ENCODE measurements at regions not wholly inside any gene's neighbourhood (a gene's known extent, or its start where the extent isn't known, plus 50 kb on each side); places are given as distances from the start of the nearest gene placed in this dataset.

- no peak for TF ChIP-seq CTCF (IDR thresholded peaks at IDR 0.05)
- no peak for TF ChIP-seq POLR2A (IDR thresholded peaks at IDR 0.05; ENCODE audit: low read depth)
- no peak for TF ChIP-seq POLR2AphosphoS5 (IDR thresholded peaks at IDR 0.05)
- no peak for TF ChIP-seq EP300 (IDR thresholded peaks at IDR 0.05)
Measured at GRCh38 chr16:47939680-47940079, 216.1 kb downstream of the ABCC12 start.

Data from esophagus muscularis mucosa (tissue), 4 donors.